ENCODE measurements at regions not wholly inside any gene's neighbourhood (a gene's known extent, or its start where the extent isn't known, plus 50 kb on each side); places are given as distances from the start of the nearest gene placed in this dataset.

- Mint-ChIP-seq H3K27ac (no peak overlapping the region), H3K27me3 (peaks cover 1 to 4% of the 10 kb centered on the region in 2 donors), H3K4me1 (no peaks in the 10 kb centered on the region), H3K36me3 (no peaks in the 10 kb centered on the region), H3K9me3 (peaks cover 0 to 3% (median under 1%) of the 10 kb centered on the region in 8 donors), H3K4me3 (no peak overlapping the region)
- Histone ChIP-seq H3K4me1 (ENCODE audit: insufficient read depth, low read length) (no peaks in the 10 kb centered on the region), H3K4me3 (ENCODE audit: low read length in 2 of 2) (no peak overlapping the region), H3K9me3 (ENCODE audit: control insufficient read depth in 1 of 2, low read length in 2 of 2) (no peaks in the 10 kb centered on the region), H3K36me3 (ENCODE audit: insufficient read depth, low read length) (no peaks in the 10 kb centered on the region), H3K27ac (ENCODE audit: low read depth, low read length) (no peak overlapping the region), H3K27me3 (ENCODE audit: insufficient read depth, low read length) (no peaks in the 10 kb centered on the region)
- ChIA-PET CTCF (ENCODE audit: partially characterized antibody) (interaction anchor here (0.5 to 1.3 kb wide), 2 partner anchors 9 to 1316 kb away, joined by 3 to 4 read pairs; no protein-coding TSS in a partner anchor), POLR2A (ENCODE audit: partially characterized antibody) (no interaction called here)
- intact Hi-C loops (cut with micrococcal nuclease): no loop called here
- DNase-seq: no peak
Measured at GRCh38 chr18:22694954-22695353, 238.2 kb upstream of the RBBP8 start.

- H3K4me3 ChIP-seq (ENCODE audit: low read length in 2 of 2): no peak overlapping the region
- intact Hi-C loops (cut with micrococcal nuclease): no loop called here
- ChIA-PET CTCF (ENCODE audit: partially characterized antibody) (interaction anchor here (0.5 to 1.3 kb wide), 2 partner anchors 8 to 1317 kb away, joined by 3 to 4 read pairs; no protein-coding TSS in a partner anchor), POLR2A (ENCODE audit: partially characterized antibody) (no interaction called here)
- peaks cover 0 to 4% (median under 1%) of the 10 kb centered on the region in 8 donors for H3K9me3 Mint-ChIP-seq
- H3K27me3 ChIP-seq (ENCODE audit: insufficient read depth, low read length): no peaks in the 10 kb centered on the region
- no peaks in the 10 kb centered on the region for H3K9me3 ChIP-seq (ENCODE audit: control insufficient read depth in 1 of 2, low read length in 2 of 2)
- H3K36me3 Mint-ChIP-seq: no peaks in the 10 kb centered on the region
- H3K27ac ChIP-seq (ENCODE audit: low read depth, low read length): no peak overlapping the region
- H3K4me1 Mint-ChIP-seq: no peaks in the 10 kb centered on the region
- DNase-seq: no peak
- H3K4me1 ChIP-seq (ENCODE audit: insufficient read depth, low read length): no peaks in the 10 kb centered on the region
- H3K4me3 Mint-ChIP-seq: no peak overlapping the region
- peaks cover 1 to 4% of the 10 kb centered on the region in 2 donors for H3K27me3 Mint-ChIP-seq
- no peaks in the 10 kb centered on the region for H3K36me3 ChIP-seq (ENCODE audit: insufficient read depth, low read length)
- no peak overlapping the region for H3K27ac Mint-ChIP-seq
Measured at GRCh38 chr18:22695674-22696073, 237.5 kb upstream of the RBBP8 start.

- CTCF ChIA-PET (ENCODE audit: partially characterized antibody): no interaction called here
- H3K4me3 Mint-ChIP-seq: no peak overlapping the region
Measured at GRCh38 chr18:22697561-22697960, 235.6 kb upstream of the RBBP8 start.

GRCh38 chr18:22698711-22699110 is 234.4 kb upstream of the RBBP8 start:
- Mint-ChIP-seq H3K4me1 (no peaks in the 10 kb centered on the region), H3K4me3 (no peak overlapping the region), H3K27me3 (peaks cover 1 to 4% of the 10 kb centered on the region in 2 donors), H3K9me3 (peaks cover 0 to 4% (median under 1%) of the 10 kb centered on the region in 8 donors), H3K36me3 (no peaks in the 10 kb centered on the region), H3K27ac (no peak overlapping the region)
- Histone ChIP-seq H3K4me3 (ENCODE audit: low read length in 2 of 2) (no peak overlapping the region), H3K9me3 (ENCODE audit: control insufficient read depth in 1 of 2, low read length in 2 of 2) (no peaks in the 10 kb centered on the region), H3K27me3 (ENCODE audit: insufficient read depth, low read length) (no peaks in the 10 kb centered on the region), H3K4me1 (ENCODE audit: insufficient read depth, low read length) (no peaks in the 10 kb centered on the region), H3K36me3 (ENCODE audit: insufficient read depth, low read length) (no peaks in the 10 kb centered on the region), H3K27ac (ENCODE audit: low read depth, low read length) (no peak overlapping the region)
- DNase-seq: no peak
- intact Hi-C loops (cut with micrococcal nuclease): no loop called here
- ChIA-PET CTCF (ENCODE audit: partially characterized antibody) (no interaction called here), POLR2A (ENCODE audit: partially characterized antibody) (no interaction called here)

More at GRCh38 chr18:22697561-22697960, 235.6 kb upstream of the RBBP8 start:
- H3K36me3 Mint-ChIP-seq: no peaks in the 10 kb centered on the region
- H3K9me3 Mint-ChIP-seq: peaks cover 0 to 4% (median under 1%) of the 10 kb centered on the region in 8 donors
- no peaks in the 10 kb centered on the region for H3K27me3 ChIP-seq (ENCODE audit: insufficient read depth, low read length)
- intact Hi-C loops (cut with micrococcal nuclease): no loop called here
- no peaks in the 10 kb centered on the region for H3K9me3 ChIP-seq (ENCODE audit: control insufficient read depth in 1 of 2, low read length in 2 of 2)
- H3K27ac Mint-ChIP-seq: no peak overlapping the region
- no peak overlapping the region for H3K4me3 ChIP-seq (ENCODE audit: low read length in 2 of 2)
- H3K27ac ChIP-seq (ENCODE audit: low read depth, low read length): no peak overlapping the region
- POLR2A ChIA-PET (ENCODE audit: partially characterized antibody): no interaction called here
- DNase-seq: no peak
- no peaks in the 10 kb centered on the region for H3K36me3 ChIP-seq (ENCODE audit: insufficient read depth, low read length)
- no peaks in the 10 kb centered on the region for H3K4me1 Mint-ChIP-seq
- H3K27me3 Mint-ChIP-seq: peaks cover 1 to 4% of the 10 kb centered on the region in 2 donors
- no peaks in the 10 kb centered on the region for H3K4me1 ChIP-seq (ENCODE audit: insufficient read depth, low read length)

GRCh38 chr18:22699629-22700028 is 233.5 kb upstream of the RBBP8 start:
- Mint-ChIP-seq H3K9me3 (peaks cover 0 to 4% (median under 1%) of the 10 kb centered on the region in 8 donors), H3K4me3 (no peak overlapping the region), H3K27me3 (peaks cover 2 to 4% of the 10 kb centered on the region in 2 donors), H3K27ac (no peak overlapping the region), H3K4me1 (no peaks in the 10 kb centered on the region), H3K36me3 (no peaks in the 10 kb centered on the region)
- ChIA-PET POLR2A (ENCODE audit: partially characterized antibody) (no interaction called here), CTCF (ENCODE audit: partially characterized antibody) (no interaction called here)
- Histone ChIP-seq H3K36me3 (ENCODE audit: insufficient read depth, low read length) (no peaks in the 10 kb centered on the region), H3K27ac (ENCODE audit: low read depth, low read length) (no peak overlapping the region), H3K4me1 (ENCODE audit: insufficient read depth, low read length) (no peaks in the 10 kb centered on the region), H3K27me3 (ENCODE audit: insufficient read depth, low read length) (no peaks in the 10 kb centered on the region), H3K9me3 (ENCODE audit: control insufficient read depth in 1 of 2, low read length in 2 of 2) (no peaks in the 10 kb centered on the region), H3K4me3 (ENCODE audit: low read length in 2 of 2) (no peak overlapping the region)
- DNase-seq: no peak
- intact Hi-C loops (cut with micrococcal nuclease): loop anchor here (5.0 to 10.0 kb wide), 3 partner anchors 55 to 802 kb away; no protein-coding TSS in a partner anchor

GRCh38 chr18:22700920-22701319 is 232.2 kb upstream of the RBBP8 start:
- H3K27me3 Mint-ChIP-seq: peaks cover 2 to 4% of the 10 kb centered on the region in 2 donors
- intact Hi-C loops (cut with micrococcal nuclease): loop anchor here (5.0 to 10.0 kb wide), 3 partner anchors 54 to 804 kb away; no protein-coding TSS in a partner anchor
- CTCF ChIA-PET (ENCODE audit: partially characterized antibody): no interaction called here

GRCh38 chr18:22701326-22701725 is 231.8 kb upstream of the RBBP8 start:
- no peaks in the 10 kb centered on the region for H3K4me1 Mint-ChIP-seq
- Histone ChIP-seq H3K27me3 (ENCODE audit: insufficient read depth, low read length) (no peaks in the 10 kb centered on the region), H3K36me3 (ENCODE audit: insufficient read depth, low read length) (no peaks in the 10 kb centered on the region), H3K4me1 (ENCODE audit: insufficient read depth, low read length) (no peaks in the 10 kb centered on the region), H3K9me3 (ENCODE audit: control insufficient read depth in 1 of 2, low read length in 2 of 2) (no peaks in the 10 kb centered on the region), H3K4me3 (ENCODE audit: low read length in 2 of 2) (no peak overlapping the region), H3K27ac (ENCODE audit: low read depth, low read length) (no peak overlapping the region)
- intact Hi-C loops (cut with micrococcal nuclease): loop anchor here (5.0 to 10.0 kb wide), 3 partner anchors 53 to 804 kb away; no protein-coding TSS in a partner anchor
- no peaks in the 10 kb centered on the region for H3K36me3 Mint-ChIP-seq
- H3K9me3 Mint-ChIP-seq: peaks cover 0 to 4% (median under 1%) of the 10 kb centered on the region in 8 donors
- DNase-seq: no peak
- ChIA-PET POLR2A (ENCODE audit: partially characterized antibody) (no interaction called here), CTCF (ENCODE audit: partially characterized antibody) (no interaction called here)
- no peak overlapping the region for H3K4me3 Mint-ChIP-seq
- H3K27ac Mint-ChIP-seq: no peak overlapping the region
- peaks cover 2 to 4% of the 10 kb centered on the region in 2 donors for H3K27me3 Mint-ChIP-seq

More at GRCh38 chr18:22700920-22701319, 232.2 kb upstream of the RBBP8 start:
- Histone ChIP-seq H3K9me3 (ENCODE audit: control insufficient read depth in 1 of 2, low read length in 2 of 2) (no peaks in the 10 kb centered on the region), H3K27ac (ENCODE audit: low read depth, low read length) (no peak overlapping the region), H3K27me3 (ENCODE audit: insufficient read depth, low read length) (no peaks in the 10 kb centered on the region), H3K36me3 (ENCODE audit: insufficient read depth, low read length) (no peaks in the 10 kb centered on the region), H3K4me3 (ENCODE audit: low read length in 2 of 2) (no peak overlapping the region), H3K4me1 (ENCODE audit: insufficient read depth, low read length) (no peaks in the 10 kb centered on the region)
- Mint-ChIP-seq H3K4me3 (no peak overlapping the region), H3K4me1 (no peaks in the 10 kb centered on the region), H3K27ac (no peak overlapping the region), H3K9me3 (peaks cover 0 to 4% (median under 1%) of the 10 kb centered on the region in 8 donors), H3K36me3 (no peaks in the 10 kb centered on the region)
- POLR2A ChIA-PET (ENCODE audit: partially characterized antibody): no interaction called here
- DNase-seq: no peak

Data from CD4-positive, alpha-beta memory T cell (primary cell).